SK-N-SH treated with all-trans-retinoic acid at 6 μM for 48 hours (cell line): ENCODE measurements at regions not wholly inside any gene's neighbourhood (a gene's known extent, or its start where the extent isn't known, plus 50 kb on each side); places are given as distances from the start of the nearest gene placed in this dataset.

ENCODE experiments used
- ARNTL ChIP-seq: fragments of 450-650 bp; formaldehyde crosslinking; IDR thresholded peaks from 2 replicates; pipeline ENCODE4 v1.5.0; 2020; ENCODE audit warnings: low read depth, mild to moderate bottlenecking, moderate library complexity, borderline replicate concordance
- ZFP3 ChIP-seq: fragments of 250-450 bp; sonication (Bioruptor Pico); IDR thresholded peaks from 2 replicates; pipeline ENCODE4 v1.5.0; 2020; ENCODE audit warnings: mild to moderate bottlenecking, moderate library complexity
- TF ChIP-seq, protein P1 (sequence below): fragments of 250-450 bp; sonication (Bioruptor Pico); IDR thresholded peaks from 2 replicates; pipeline ENCODE4 v1.8.0; 2020; ENCODE audit warnings: mild to moderate bottlenecking, moderate library complexity, borderline replicate concordance

DNA sequence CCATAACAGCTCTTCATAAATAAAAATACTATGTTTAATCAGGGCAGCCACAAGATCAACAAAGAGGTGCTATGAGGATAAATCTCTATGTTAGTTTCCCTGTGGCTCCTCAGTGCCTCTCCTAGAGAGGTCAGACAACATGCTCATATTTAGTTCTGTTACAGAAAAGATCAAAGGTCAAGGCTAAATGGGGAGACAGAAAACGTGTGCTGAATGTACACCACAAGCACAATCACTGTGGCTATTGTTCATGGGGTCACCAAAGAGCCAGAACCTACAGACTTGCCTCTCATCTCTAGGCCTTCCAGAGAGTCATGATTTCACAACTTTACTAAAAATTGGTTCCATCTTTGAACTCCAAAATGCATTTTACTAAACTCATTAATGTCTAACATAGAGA is 409.8 kb downstream of the HACE1 start:
- TF ChIP-seq, protein P1, sequence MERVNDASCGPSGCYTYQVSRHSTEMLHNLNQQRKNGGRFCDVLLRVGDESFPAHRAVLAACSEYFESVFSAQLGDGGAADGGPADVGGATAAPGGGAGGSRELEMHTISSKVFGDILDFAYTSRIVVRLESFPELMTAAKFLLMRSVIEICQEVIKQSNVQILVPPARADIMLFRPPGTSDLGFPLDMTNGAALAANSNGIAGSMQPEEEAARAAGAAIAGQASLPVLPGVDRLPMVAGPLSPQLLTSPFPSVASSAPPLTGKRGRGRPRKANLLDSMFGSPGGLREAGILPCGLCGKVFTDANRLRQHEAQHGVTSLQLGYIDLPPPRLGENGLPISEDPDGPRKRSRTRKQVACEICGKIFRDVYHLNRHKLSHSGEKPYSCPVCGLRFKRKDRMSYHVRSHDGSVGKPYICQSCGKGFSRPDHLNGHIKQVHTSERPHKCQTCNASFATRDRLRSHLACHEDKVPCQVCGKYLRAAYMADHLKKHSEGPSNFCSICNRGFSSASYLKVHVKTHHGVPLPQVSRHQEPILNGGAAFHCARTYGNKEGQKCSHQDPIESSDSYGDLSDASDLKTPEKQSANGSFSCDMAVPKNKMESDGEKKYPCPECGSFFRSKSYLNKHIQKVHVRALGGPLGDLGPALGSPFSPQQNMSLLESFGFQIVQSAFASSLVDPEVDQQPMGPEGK (CRISPR knock-in tag): no peak
- TF ChIP-seq ZFP3 (CRISPR knock-in tag) (no peak), ARNTL (CRISPR knock-in tag) (no peak)
